Endothelial cell of umbilical vein (primary cell): ENCODE measurements at regions not wholly inside any gene's neighbourhood (a gene's known extent, or its start where the extent isn't known, plus 50 kb on each side); places are given as distances from the start of the nearest gene placed in this dataset.

Experiments used
- BruUV-seq: library from RNA; stranded (reverse); fragments of 400-500 nt; replicated peaks from 2 replicates; lab custom pipeline; 2021; lab: Mats Ljungman, UMichigan
- CTCF ChIA-PET: fragments of 300-600, 350-600 bp; sonication (Branson Sonifier 250); formaldehyde crosslinking; loops from one replicate; lab custom pipeline; 2021; ENCODE audit warnings: antibody characterized with exemption, inconsistent platforms; lab: Charles Lee
- POLR2A ChIA-PET: fragments of 300-600, 350-600 bp; sonication (Branson Sonifier 250); formaldehyde crosslinking; loops from one replicate; lab custom pipeline; 2021; ENCODE audit warnings: antibody characterized with exemption, inconsistent platforms; lab: Charles Lee
- DNase-seq: peaks from one replicate; pipeline ENCODE4 v3.0.0-alpha.2; 2011; ENCODE audit warnings: low read depth, low spot score
- FAIRE-seq: peaks from 2 replicates; lab custom pipeline; 2011; peaks lifted over from hg19 to GRCh38; lab: Jason Lieb, UNC
- H2AFZ ChIP-seq: 2 replicates; pipeline ENCODE4 v1.6.0; 2012; ENCODE audit warnings: low read depth, low read length, control low read depth, inconsistent platforms
- H3K27ac ChIP-seq: 2 replicates; pipeline ENCODE4 v1.5.1; 2011; ENCODE audit warnings: low read depth, mild to moderate bottlenecking, control low read depth, low read length, moderate library complexity; ENCODE audit not compliant: insufficient read depth
- H3K27me3 ChIP-seq, 2 experiments: 2 replicates each; pipeline versions ENCODE4 v1.6.0 to v1.6.1; 2011; ENCODE audit warnings: low read length in 2 of 2, mixed read lengths in 1 of 2; ENCODE audit not compliant: control insufficient read depth in 2 of 2, insufficient read depth in 2 of 2
- H3K36me3 ChIP-seq, 2 experiments: 2 replicates in 1 of 2; 3 replicates in 1 of 2; pipeline ENCODE4 v1.5.1; 2011; ENCODE audit warnings: low read length in 2 of 2, mild to moderate bottlenecking in 1 of 2, moderate library complexity in 1 of 2; ENCODE audit not compliant: control insufficient read depth in 2 of 2, insufficient read depth in 2 of 2; ENCODE audit errors: extremely low read depth in 1 of 2
- H3K4me1 ChIP-seq: 3 replicates; pipeline ENCODE4 v1.5.1; 2011; ENCODE audit warnings: mild to moderate bottlenecking, low read length; ENCODE audit not compliant: control insufficient read depth, insufficient read depth; ENCODE audit errors: extremely low read depth
- H3K4me2 ChIP-seq: 2 replicates; pipeline ENCODE4 v1.6.1; 2011; ENCODE audit warnings: low read length, control low read depth, mixed read lengths; ENCODE audit not compliant: insufficient read depth
- H3K4me3 ChIP-seq, 3 experiments: fragments of 200-600 bp in 1 of 3; sonication (generic), shearing (Covaris generic) in 1 of 3; replicated peaks in 1 of 3; 2 replicates each; pipeline ENCODE4 v1.5.1; 2011 to 2016; ENCODE audit warnings: control low read depth in 3 of 3, low read length in 3 of 3, mild to moderate bottlenecking in 2 of 3, inconsistent platforms in 1 of 3, low read depth in 1 of 3, moderate library complexity in 1 of 3; ENCODE audit not compliant: insufficient read depth in 1 of 3
- H3K79me2 ChIP-seq: 2 replicates; pipeline ENCODE4 v1.6.0; 2012; ENCODE audit warnings: low read length, inconsistent platforms; ENCODE audit not compliant: control insufficient read depth, insufficient read depth
- H3K9ac ChIP-seq: replicated peaks from 2 replicates; pipeline ENCODE3; 2011; ENCODE audit warnings: low read length, control low read depth; ENCODE audit not compliant: insufficient read depth; ENCODE audit errors: extremely low read depth
- H3K9me1 ChIP-seq: replicated peaks from 3 replicates; pipeline ENCODE4 v1.6.0; 2011; ENCODE audit warnings: mild to moderate bottlenecking, low read length; ENCODE audit not compliant: control insufficient read depth, insufficient read depth; ENCODE audit errors: extremely low read depth
- H3K9me3 ChIP-seq: replicated peaks from 2 replicates; pipeline ENCODE4 v1.5.1; 2012; ENCODE audit warnings: low read length, inconsistent platforms; ENCODE audit not compliant: control insufficient read depth, insufficient read depth
- H4K20me1 ChIP-seq: replicated peaks from 2 replicates; pipeline ENCODE3; 2011; ENCODE audit warnings: mild to moderate bottlenecking, low read length; ENCODE audit not compliant: control insufficient read depth, insufficient read depth; ENCODE audit errors: extremely low read depth
- EZH2 ChIP-seq: IDR thresholded peaks from 2 replicates; pipeline ENCODE4 v1.6.1; 2012; ENCODE audit warnings: borderline replicate concordance, low read depth, mild to moderate bottlenecking, moderate library complexity, low read length, inconsistent platforms; ENCODE audit not compliant: severe bottlenecking
- FOS ChIP-seq: IDR thresholded peaks from 2 replicates; pipeline ENCODE4 v1.6.1; 2011; ENCODE audit warnings: mild to moderate bottlenecking, low read length, moderate library complexity, borderline replicate concordance; ENCODE audit not compliant: insufficient read depth
- JUN ChIP-seq: IDR thresholded peaks from 2 replicates; pipeline ENCODE4 v1.6.1; 2011; ENCODE audit warnings: borderline replicate concordance, low read depth; ENCODE audit not compliant: insufficient read length, insufficient read depth
- MAX ChIP-seq: IDR thresholded peaks from 2 replicates; pipeline ENCODE4 v1.6.1; 2011; ENCODE audit not compliant: insufficient read depth, insufficient read length
- MYC ChIP-seq: IDR thresholded peaks from one replicate; pipeline ENCODE4 v1.6.1; 2011; ENCODE audit warnings: mild to moderate bottlenecking, low read depth, low read length
- POLR2A ChIP-seq: IDR thresholded peaks from 2 replicates; pipeline ENCODE4 v1.6.1; 2012; ENCODE audit warnings: low read depth, mild to moderate bottlenecking, control low read depth, low read length
- POLR2AphosphoS5 ChIP-seq: IDR thresholded peaks from 2 replicates; pipeline ENCODE4 v1.6.1; 2012; ENCODE audit warnings: low read depth, mild to moderate bottlenecking, control low read depth, low read length, moderate library complexity; ENCODE audit not compliant: insufficient read depth
- dilution Hi-C: fragments of 300-500 bp; cut with MboI; formaldehyde crosslinking; loops from one replicate; pipeline ENCODE4 v1.15.0; 2019; ENCODE audit warnings: low sequenced_read_pairs; ENCODE audit not compliant: extremely low pct_ligation_motif_present
- intact Hi-C: fragments of 100-400 bp; cut with micrococcal nuclease; formaldehyde crosslinking; loops from one replicate; pipeline ENCODE4 v1.10.0; 2022

- Histone ChIP-seq H3K36me3 (no peaks in the 10 kb centered on the region), H3K9ac (no peak overlapping the region), H3K9me1 (no peaks in the 10 kb centered on the region), H3K9me3 (no peaks in the 10 kb centered on the region), H3K27ac (no peak overlapping the region), H3K4me2 (no peak overlapping the region), H3K79me2 (no peaks in the 10 kb centered on the region), H3K27me3 (no peaks in the 10 kb centered on the region), H4K20me1 (no peaks in the 10 kb centered on the region), H2AFZ (no peak overlapping the region), H3K4me1 (no peaks in the 10 kb centered on the region), H3K4me3 (no peak overlapping the region)
- POLR2A ChIA-PET = no interaction called here
- FAIRE-seq (no peak), DNase-seq (no peak)
- intact Hi-C loops (no loop called here), dilution Hi-C loops (no loop called here)
- TF ChIP-seq EZH2 (no peak), MYC (no peak), POLR2A (no peak), JUN (no peak), FOS (no peak), MAX (no peak), POLR2AphosphoS5 (no peak)
- BruUV-seq = no TSS peak
- CTCF ChIA-PET = no interaction called here
These were observed 289.5 kb downstream of the GLUD2 start for GRCh38 chrX:121336831-121337421.

- no peaks in the 10 kb centered on the region for H3K79me2 ChIP-seq
- no peak overlapping the region for H3K4me2 ChIP-seq
- no peak overlapping the region for H3K4me3 ChIP-seq
- DNase-seq = no peak
- H3K9me3 ChIP-seq = no peaks in the 10 kb centered on the region
- ChIA-PET POLR2A (no interaction called here), CTCF (no interaction called here)
- H3K9me1 ChIP-seq = no peaks in the 10 kb centered on the region
- H4K20me1 ChIP-seq = no peaks in the 10 kb centered on the region
- no peaks in the 10 kb centered on the region for H3K27me3 ChIP-seq
- H2AFZ ChIP-seq = no peak overlapping the region
- H3K9ac ChIP-seq = no peak overlapping the region
- no peak overlapping the region for H3K27ac ChIP-seq
- FAIRE-seq = no peak
- intact Hi-C loops = no loop called here
- no peaks in the 10 kb centered on the region for H3K4me1 ChIP-seq
- TF ChIP-seq MAX (no peak), JUN (no peak)
- BruUV-seq = no TSS peak
- dilution Hi-C loops = no loop called here
- H3K36me3 ChIP-seq = no peaks in the 10 kb centered on the region
These were observed 290.4 kb downstream of the GLUD2 start for GRCh38 chrX:121337816-121338215.
